H9 (cell line): ENCODE measurements at regions not wholly inside any gene's neighbourhood (a gene's known extent, or its start where the extent isn't known, plus 50 kb on each side); places are given as distances from the start of the nearest gene placed in this dataset.

Experiments
- DNase-seq: peaks from one replicate; pipeline ENCODE4 v3.0.0-alpha.2; 2017
- H2AFZ ChIP-seq: one replicate; pipeline ENCODE4 v1.6.1; 2013; ENCODE audit warnings: mild to moderate bottlenecking, low read length, control low read depth, moderate library complexity
- H2AK5ac ChIP-seq: 2 replicates; pipeline ENCODE4 v1.6.1; 2013; ENCODE audit warnings: low read length, control low read depth, mixed read lengths; ENCODE audit not compliant: insufficient read length
- H2BK120ac ChIP-seq: one replicate; pipeline ENCODE4 v1.6.1; 2013; ENCODE audit warnings: low read depth, mild to moderate bottlenecking, low read length, control low read depth, inconsistent platforms; ENCODE audit not compliant: poor library complexity, severe bottlenecking
- H2BK12ac ChIP-seq: 2 replicates; pipeline ENCODE4 v1.6.1; 2013; ENCODE audit warnings: low read length, control low read depth, mixed read lengths, low read depth; ENCODE audit not compliant: insufficient read length
- H2BK15ac ChIP-seq: 2 replicates; pipeline ENCODE4 v1.6.1; 2013; ENCODE audit warnings: low read depth, low read length, control low read depth
- H2BK20ac ChIP-seq: one replicate; pipeline ENCODE4 v1.6.1; 2013; ENCODE audit warnings: low read depth, mild to moderate bottlenecking, low read length, control low read depth, inconsistent platforms; ENCODE audit not compliant: poor library complexity, severe bottlenecking
- H2BK5ac ChIP-seq: 2 replicates; pipeline ENCODE4 v1.6.1; 2013; ENCODE audit warnings: low read length, control low read depth, mixed read lengths; ENCODE audit not compliant: insufficient read length
- H3K14ac ChIP-seq: 2 replicates; pipeline ENCODE4 v1.6.1; 2013; ENCODE audit warnings: low read length, control low read depth; ENCODE audit not compliant: insufficient read depth
- H3K18ac ChIP-seq: 2 replicates; pipeline ENCODE4 v1.6.1; 2013; ENCODE audit warnings: low read depth, mild to moderate bottlenecking, mixed read lengths, low read length, control low read depth; ENCODE audit not compliant: insufficient read length
- H3K23ac ChIP-seq: 2 replicates; pipeline ENCODE4 v1.6.1; 2013; ENCODE audit warnings: low read length, control low read depth, mixed read lengths, low read depth; ENCODE audit not compliant: insufficient read length
- H3K23me2 ChIP-seq: 2 replicates; pipeline ENCODE4 v1.6.1; 2013; ENCODE audit warnings: low read depth, mild to moderate bottlenecking, mixed read lengths, low read length, control low read depth; ENCODE audit not compliant: insufficient read length, poor library complexity, severe bottlenecking
- H3K27ac ChIP-seq: 2 replicates; pipeline ENCODE4 v1.5.1; 2013; ENCODE audit warnings: low read length, control low read depth, mixed read lengths, low read depth; ENCODE audit not compliant: insufficient read length
- H3K27me3 ChIP-seq: 2 replicates; pipeline ENCODE4 v1.6.1; 2013; ENCODE audit warnings: low read length, control low read depth, inconsistent platforms; ENCODE audit not compliant: insufficient read depth
- H3K4ac ChIP-seq: 2 replicates; pipeline ENCODE4 v1.6.1; 2013; ENCODE audit warnings: low read depth, mild to moderate bottlenecking, control low read depth, inconsistent platforms, low read length, moderate library complexity
- H3K4me1 ChIP-seq: 2 replicates; pipeline ENCODE4 v1.6.1; 2013; ENCODE audit warnings: low read length, control low read depth, inconsistent platforms; ENCODE audit not compliant: insufficient read depth
- H3K4me2 ChIP-seq: 2 replicates; pipeline ENCODE4 v1.6.1; 2013; ENCODE audit warnings: low read length, control low read depth, mixed read lengths; ENCODE audit not compliant: insufficient read length, insufficient read depth
- H3K56ac ChIP-seq: 2 replicates; pipeline ENCODE4 v1.6.1; 2013; ENCODE audit warnings: low read depth, mild to moderate bottlenecking, mixed read lengths, low read length, control low read depth; ENCODE audit not compliant: insufficient read length
- H3K79me1 ChIP-seq: 2 replicates; pipeline ENCODE4 v1.6.1; 2013; ENCODE audit warnings: low read depth, mild to moderate bottlenecking, moderate library complexity, low read length, control low read depth, inconsistent platforms; ENCODE audit not compliant: insufficient read depth, poor library complexity, severe bottlenecking
- H3K79me2 ChIP-seq: 2 replicates; pipeline ENCODE4 v1.6.1; 2013; ENCODE audit warnings: low read length, control low read depth, inconsistent platforms; ENCODE audit not compliant: insufficient read depth
- H3K9ac ChIP-seq: 2 replicates; pipeline ENCODE4 v1.6.1; 2013; ENCODE audit warnings: low read length, control low read depth, mixed read lengths; ENCODE audit not compliant: insufficient read length; ENCODE audit errors: extremely low read depth
- H3K9me3 ChIP-seq: one replicate; pipeline ENCODE4 v1.6.1; 2013; ENCODE audit warnings: low read depth, low read length, inconsistent platforms; ENCODE audit not compliant: control insufficient read depth
- H3T11ph ChIP-seq: one replicate; pipeline ENCODE4 v1.6.1; 2013; ENCODE audit warnings: mild to moderate bottlenecking, low read length, control low read depth, inconsistent platforms
- H4K20me1 ChIP-seq: one replicate; pipeline ENCODE4 v1.6.1; 2013; ENCODE audit not compliant: control insufficient read depth, insufficient read length, insufficient read depth
- H4K5ac ChIP-seq: 2 replicates; pipeline ENCODE4 v1.6.1; 2013; ENCODE audit warnings: low read depth, mild to moderate bottlenecking, mixed read lengths, low read length, control low read depth; ENCODE audit not compliant: insufficient read length
- H4K8ac ChIP-seq: replicated peaks from 2 replicates; pipeline ENCODE4 v1.6.1; 2013; ENCODE audit warnings: low read length, control low read depth, mixed read lengths, low read depth; ENCODE audit not compliant: insufficient read length
- H4K91ac ChIP-seq: 2 replicates; pipeline ENCODE4 v1.6.1; 2013; ENCODE audit warnings: low read depth, mild to moderate bottlenecking, moderate library complexity, mixed read lengths, low read length, control low read depth; ENCODE audit not compliant: insufficient read length
- H3K27ac Mint-ChIP-seq, 3 experiments: 2 replicates in 2 of 3; 3 replicates in 1 of 3; pipeline ENCODE4 v1.8.0; 2020 to 2021; ENCODE audit warnings: mixed read lengths in 3 of 3, mild to moderate bottlenecking in 1 of 3, moderate library complexity in 1 of 3
- H3K27me3 Mint-ChIP-seq: 2 replicates; pipeline ENCODE4 v1.8.0; 2021; ENCODE audit warnings: low read depth, mild to moderate bottlenecking, moderate library complexity, mixed read lengths
- H3K36me3 Mint-ChIP-seq, 3 experiments: 2 replicates in 2 of 3; 3 replicates in 1 of 3; pipeline ENCODE4 v1.8.0; 2020 to 2021; ENCODE audit warnings: low read depth in 3 of 3, mixed read lengths in 3 of 3; ENCODE audit not compliant: insufficient read depth in 1 of 3
- H3K4me1 Mint-ChIP-seq, 2 experiments: 2 replicates each; pipeline ENCODE4 v1.8.0; 2020; ENCODE audit warnings: mixed read lengths in 2 of 2
- H3K4me3 Mint-ChIP-seq, 2 experiments: 2 replicates in 1 of 2; 3 replicates in 1 of 2; pipeline ENCODE4 v1.8.0; 2020 to 2021; ENCODE audit warnings: mild to moderate bottlenecking in 2 of 2, mixed read lengths in 2 of 2, moderate library complexity in 1 of 2
- H3K9me3 Mint-ChIP-seq, 2 experiments: 2 replicates in 1 of 2; 3 replicates in 1 of 2; pipeline ENCODE4 v1.8.0; 2020; ENCODE audit warnings: mild to moderate bottlenecking in 2 of 2, mixed read lengths in 2 of 2, moderate library complexity in 1 of 2
- WGBS: extraction: QIAGEN DNeasy Blood & Tissue Kit; methylation state at CpG from one replicate; pipeline ENCODE4 v1.1.7; 2013; ENCODE audit warnings: missing lambda C conversion rate, low lambda C conversion rate, mixed read lengths; ENCODE audit not compliant: insufficient read length; ENCODE audit errors: extremely low coverage; 5-methylcytosine and 5-hydroxymethylcytosine counted together
- TF ChIP-seq, protein P1 (sequence below): fragments of 200-600 bp; sonication (generic); conservative IDR thresholded peaks from 3 replicates; pipeline ENCODE4 v1.8.0; 2021; ENCODE audit warnings: antibody characterized with exemption, mild to moderate bottlenecking

DNA sequence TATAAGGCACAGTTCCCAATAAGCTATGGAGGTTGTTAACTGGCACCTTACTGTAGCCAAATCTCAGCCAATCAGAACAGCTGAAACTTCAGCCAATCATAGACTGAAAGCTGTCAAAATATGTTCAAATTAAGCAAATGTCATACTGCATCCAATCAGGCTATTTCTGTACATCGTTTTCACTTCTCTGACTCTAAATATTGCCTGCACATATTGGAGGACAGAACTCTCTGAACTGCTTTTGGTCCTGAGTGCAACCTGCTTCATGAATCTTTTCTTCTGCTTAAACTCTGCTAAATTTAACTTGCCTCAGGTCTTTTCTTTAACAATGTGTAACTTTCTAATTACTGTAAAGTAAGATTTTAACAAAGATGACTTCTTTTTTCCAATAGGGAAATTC lies 1198.9 kb upstream of the PCDH7 start:
- Histone ChIP-seq H2BK15ac (no peak overlapping the region), H3K27me3 (no peaks in the 10 kb centered on the region), H4K20me1 (no peaks in the 10 kb centered on the region), H2BK12ac (no peak overlapping the region), H3K79me1 (no peaks in the 10 kb centered on the region), H2BK20ac (no peak overlapping the region), H2AFZ (no peak overlapping the region), H3K27ac (no peak overlapping the region), H4K91ac (no peak overlapping the region), H3K4ac (no peak overlapping the region), H3K4me2 (no peak overlapping the region), H3K9ac (no peak overlapping the region), H2BK5ac (no peak overlapping the region), H4K8ac (no peak overlapping the region), H3T11ph (no peak overlapping the region), H3K56ac (no peak overlapping the region), H3K14ac (no peak overlapping the region), H3K9me3 (no peaks in the 10 kb centered on the region), H3K23ac (no peak overlapping the region), H2AK5ac (no peak overlapping the region), H4K5ac (no peak overlapping the region), H3K4me1 (no peaks in the 10 kb centered on the region), H2BK120ac (no peak overlapping the region), H3K23me2 (no peaks in the 10 kb centered on the region), H3K79me2 (no peaks in the 10 kb centered on the region), H3K18ac (no peak overlapping the region)
- H3K36me3 Mint-ChIP-seq, result no peaks in the 10 kb centered on the region; a peak in 2 of 7 replicates
- H3K27me3 Mint-ChIP-seq, result no peaks in the 10 kb centered on the region
- no peak overlapping the region for H3K27ac Mint-ChIP-seq
- TF ChIP-seq, protein P1, sequence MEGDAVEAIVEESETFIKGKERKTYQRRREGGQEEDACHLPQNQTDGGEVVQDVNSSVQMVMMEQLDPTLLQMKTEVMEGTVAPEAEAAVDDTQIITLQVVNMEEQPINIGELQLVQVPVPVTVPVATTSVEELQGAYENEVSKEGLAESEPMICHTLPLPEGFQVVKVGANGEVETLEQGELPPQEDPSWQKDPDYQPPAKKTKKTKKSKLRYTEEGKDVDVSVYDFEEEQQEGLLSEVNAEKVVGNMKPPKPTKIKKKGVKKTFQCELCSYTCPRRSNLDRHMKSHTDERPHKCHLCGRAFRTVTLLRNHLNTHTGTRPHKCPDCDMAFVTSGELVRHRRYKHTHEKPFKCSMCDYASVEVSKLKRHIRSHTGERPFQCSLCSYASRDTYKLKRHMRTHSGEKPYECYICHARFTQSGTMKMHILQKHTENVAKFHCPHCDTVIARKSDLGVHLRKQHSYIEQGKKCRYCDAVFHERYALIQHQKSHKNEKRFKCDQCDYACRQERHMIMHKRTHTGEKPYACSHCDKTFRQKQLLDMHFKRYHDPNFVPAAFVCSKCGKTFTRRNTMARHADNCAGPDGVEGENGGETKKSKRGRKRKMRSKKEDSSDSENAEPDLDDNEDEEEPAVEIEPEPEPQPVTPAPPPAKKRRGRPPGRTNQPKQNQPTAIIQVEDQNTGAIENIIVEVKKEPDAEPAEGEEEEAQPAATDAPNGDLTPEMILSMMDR, result no peak
- DNase-seq, result no peak
- no peaks in the 10 kb centered on the region for H3K4me1 Mint-ChIP-seq
- H3K4me3 Mint-ChIP-seq, result no peak overlapping the region
- peaks cover 13 to 16% of the 10 kb centered on the region in 2 experiments; a peak in 4 of 5 replicates for H3K9me3 Mint-ChIP-seq
- no CpG with 5 or more reads among the region's 1 CpG for WGBS
